GM23338 (cell line): ENCODE measurements at regions not wholly inside any gene's neighbourhood (a gene's known extent, or its start where the extent isn't known, plus 50 kb on each side); places are given as distances from the start of the nearest gene placed in this dataset.

Experiments
- ATAC-seq: fragments of 200-7000 bp; cut with Tn5 transposase; 3 replicates; pipeline ENCODE4 v1.9.1; 2020
- DNase-seq: peaks from one replicate; pipeline ENCODE4 v3.0.0-alpha.2; 2015; ENCODE audit warnings: low spot score
- H2AFZ ChIP-seq: fragments of 200-600 bp; sonication (generic); 2 replicates; pipeline ENCODE4 v1.8.0; 2016; ENCODE audit warnings: antibody characterized with exemption, mild to moderate bottlenecking, moderate library complexity
- H3F3A ChIP-seq: fragments of 200-600 bp; sonication (generic); replicated peaks from 2 replicates; pipeline ENCODE4 v1.8.0; 2017; ENCODE audit warnings: antibody characterized with exemption, mixed run types, low read depth
- H3K27ac ChIP-seq: fragments of 200-600 bp; sonication (generic); 2 replicates; pipeline ENCODE4 v1.6.1; 2016; ENCODE audit warnings: low read depth
- H3K27me3 ChIP-seq: fragments of 200-600 bp; sonication (generic); 2 replicates; pipeline ENCODE4 v1.8.0; 2016; ENCODE audit warnings: mild to moderate bottlenecking, mixed run types, moderate library complexity; ENCODE audit not compliant: insufficient read depth
- H3K36me3 ChIP-seq: fragments of 200-600 bp; sonication (generic); 2 replicates; pipeline ENCODE4 v1.8.0; 2016; ENCODE audit warnings: mild to moderate bottlenecking; ENCODE audit not compliant: insufficient read depth
- H3K4me1 ChIP-seq: fragments of 200-600 bp; sonication (generic); 2 replicates; pipeline ENCODE4 v1.8.0; 2016; ENCODE audit warnings: mild to moderate bottlenecking, moderate library complexity; ENCODE audit not compliant: insufficient read depth
- H3K4me2 ChIP-seq: fragments of 200-600 bp; sonication (generic); 2 replicates; pipeline ENCODE4 v1.7.1; 2017; ENCODE audit warnings: mixed run types
- H3K4me3 ChIP-seq: fragments of 200-600 bp; sonication (generic); 2 replicates; pipeline ENCODE4 v1.6.1; 2016; ENCODE audit warnings: mixed run types
- H3K79me2 ChIP-seq: fragments of 200-600 bp; sonication (generic); replicated peaks from 2 replicates; pipeline ENCODE4 v1.8.0; 2017; ENCODE audit warnings: mild to moderate bottlenecking; ENCODE audit not compliant: insufficient read depth
- H3K9me2 ChIP-seq: fragments of 200-600 bp; sonication (generic); 2 replicates; pipeline ENCODE4 v1.8.0; 2017; ENCODE audit not compliant: insufficient read depth
- H4K20me1 ChIP-seq: fragments of 200-600 bp; sonication (generic); replicated peaks from 2 replicates; pipeline ENCODE4 v1.8.0; 2017; ENCODE audit warnings: mild to moderate bottlenecking; ENCODE audit not compliant: insufficient read depth
- H3K27ac Mint-ChIP-seq: 2 replicates; pipeline ENCODE4 v1.8.0; 2020; ENCODE audit warnings: inconsistent platforms, mild to moderate bottlenecking, moderate library complexity, mixed read lengths
- H3K27me3 Mint-ChIP-seq: 3 replicates; pipeline ENCODE4 v1.8.0; 2022; ENCODE audit warnings: low read depth, mild to moderate bottlenecking, moderate library complexity, mixed read lengths, inconsistent platforms; ENCODE audit not compliant: insufficient read depth, poor library complexity
- H3K36me3 Mint-ChIP-seq: 3 replicates; pipeline ENCODE4 v1.8.0; 2021; ENCODE audit warnings: low read depth, mild to moderate bottlenecking, inconsistent platforms, moderate library complexity, mixed read lengths
- H3K4me1 Mint-ChIP-seq: 3 replicates; pipeline ENCODE4 v1.8.0; 2020; ENCODE audit warnings: mild to moderate bottlenecking, inconsistent platforms, mixed read lengths
- H3K4me3 Mint-ChIP-seq: 3 replicates; pipeline ENCODE4 v1.8.0; 2021; ENCODE audit warnings: moderate library complexity, mild to moderate bottlenecking, inconsistent platforms, mixed read lengths
- H3K9me3 Mint-ChIP-seq: 3 replicates; pipeline ENCODE4 v1.8.0; 2020; ENCODE audit warnings: moderate library complexity, mild to moderate bottlenecking, inconsistent platforms, mixed read lengths
- CREB1 ChIP-seq: fragments of 250-450 bp; sonication (Bioruptor Pico); IDR thresholded peaks from 2 replicates; pipeline ENCODE4 v1.5.0; 2020; ENCODE audit warnings: low read depth, mild to moderate bottlenecking, moderate library complexity
- CTCF ChIP-seq, 2 experiments: fragments of 200-600 bp in 1 of 2; sonication (generic) in 1 of 2; conservative IDR thresholded peaks; 2 replicates each; pipeline versions ENCODE4 v1.5.1 to v1.6.1; 2016 to 2017; ENCODE audit warnings: antibody characterized with exemption in 2 of 2, low read depth in 2 of 2, mild to moderate bottlenecking in 2 of 2, moderate library complexity in 1 of 2
- ETS1 ChIP-seq: IDR thresholded peaks from 2 replicates; pipeline ENCODE4 v1.6.1; 2016; ENCODE audit warnings: antibody characterized with exemption
- EZH2 ChIP-seq: fragments of 200-600 bp; sonication (generic); IDR thresholded peaks from one replicate; pipeline ENCODE4 v1.8.0; 2017; ENCODE audit warnings: antibody characterized with exemption, mild to moderate bottlenecking, low read depth; ENCODE audit not compliant: unreplicated experiment
- EZH2phosphoT487 ChIP-seq: fragments of 200-600 bp; sonication (generic); IDR thresholded peaks from one replicate; pipeline ENCODE4 v1.8.1; 2018; ENCODE audit warnings: antibody characterized with exemption; ENCODE audit not compliant: unreplicated experiment
- JUNB ChIP-seq: IDR thresholded peaks from one replicate; pipeline ENCODE4 v1.6.1; 2016; ENCODE audit warnings: antibody characterized with exemption; ENCODE audit not compliant: unreplicated experiment
- POLR2AphosphoS5 ChIP-seq: IDR thresholded peaks from 2 replicates; pipeline ENCODE4 v1.6.1; 2016; ENCODE audit warnings: antibody characterized with exemption, low read depth
- REST ChIP-seq: IDR thresholded peaks from one replicate; pipeline ENCODE4 v1.6.1; 2018; ENCODE audit warnings: antibody characterized with exemption; ENCODE audit not compliant: unreplicated experiment
- STAT1 ChIP-seq: IDR thresholded peaks from one replicate; pipeline ENCODE4 v1.6.1; 2016; ENCODE audit warnings: antibody characterized with exemption; ENCODE audit not compliant: unreplicated experiment
- ZNF331 ChIP-seq: fragments of 250-450 bp; sonication (Bioruptor Pico); IDR thresholded peaks from 2 replicates; pipeline ENCODE4 v1.5.0; 2020; ENCODE audit warnings: low read depth, mild to moderate bottlenecking, moderate library complexity
- ZNF462 ChIP-seq: fragments of 250-450 bp; sonication (Bioruptor Pico); IDR thresholded peaks from 2 replicates; pipeline ENCODE4 v1.5.0; 2020; ENCODE audit warnings: mild to moderate bottlenecking, moderate library complexity

- TF ChIP-seq CTCF (conservative IDR thresholded peaks at IDR 0.05; ENCODE audit: low read depth in 2 of 2) (no peak), POLR2AphosphoS5 (no peak), EZH2 (no peak), STAT1 (no peak), ZNF331 (CRISPR knock-in tag) (no peak), CREB1 (CRISPR knock-in tag) (no peak), EZH2phosphoT487 (no peak), JUNB (no peak)
Observed at GRCh38 chr17:77736721-77737120, 221.8 kb upstream of the TNRC6C start (continued).

- no peaks in the 10 kb centered on the region for H3F3A ChIP-seq
- Mint-ChIP-seq H3K9me3 (peaks cover 19% of the 10 kb centered on the region), H3K27me3 (peaks cover 34% of the 10 kb centered on the region), H3K4me1 (peaks cover 30% of the 10 kb centered on the region), H3K27ac (no peak overlapping the region), H3K4me3 (no peak overlapping the region), H3K36me3 (peaks cover 13% of the 10 kb centered on the region)
- H3K27ac ChIP-seq: no peak overlapping the region
- H2AFZ ChIP-seq: no peak overlapping the region
- no peak for DNase-seq
- H3K79me2 ChIP-seq: no peaks in the 10 kb centered on the region
- no peaks in the 10 kb centered on the region for H3K27me3 ChIP-seq
- no peaks in the 10 kb centered on the region for H4K20me1 ChIP-seq
- no peak overlapping the region for H3K4me3 ChIP-seq
- no peak overlapping the region for H3K4me2 ChIP-seq
- peaks cover 6% of the 10 kb centered on the region; the same call in 1 of the 2 replicates for H3K4me1 ChIP-seq
- ATAC-seq: peak; percentile 9; the same call in 1 of the 3 replicates
- H3K9me2 ChIP-seq: 0 out of 2 replicates have a peak, but pooled peaks cover 4% of the 10 kb centered on the region
- H3K36me3 ChIP-seq: no peaks in the 10 kb centered on the region
- TF ChIP-seq STAT1: no peak
- TF ChIP-seq ETS1: no peak
- TF ChIP-seq JUNB: no peak
- no peak for TF ChIP-seq ZNF462 (CRISPR knock-in tag)
- TF ChIP-seq EZH2: no peak
- TF ChIP-seq ZNF331 (CRISPR knock-in tag): no peak
- TF ChIP-seq REST: no peak
- TF ChIP-seq POLR2AphosphoS5: no peak
Observed at GRCh38 chr17:77737442-77738265, 220.8 kb upstream of the TNRC6C start.
